ENCODE measurements at regions not wholly inside any gene's neighbourhood (a gene's known extent, or its start where the extent isn't known, plus 50 kb on each side); places are given as distances from the start of the nearest gene placed in this dataset.
A peak's percentile ranks its signal among the peaks of the same experiment; 100 is the strongest.

- peak; percentile 6 for DNase-seq
Measured at GRCh38 chr9:14960881-14961280, 50.7 kb upstream of the FREM1 start.

All from activated CD4-positive, alpha-beta T cell treated with anti-CD3 and anti-CD28 coated beads for 48 hours (primary cell).